Activated CD8-positive, alpha-beta T cell treated with anti-CD3 and anti-CD28 coated beads, Interleukin-2, amount 10 ng/mL, durations not matched to agents 7 days and 5 days (primary cell): ENCODE measurements at regions not wholly inside any gene's neighbourhood (a gene's known extent, or its start where the extent isn't known, plus 50 kb on each side); places are given as distances from the start of the nearest gene placed in this dataset.
"Not testable (repeated sequence)": the region's sequence is repeated elsewhere in the genome, so short reads cannot be mapped to it uniquely, and the experiment has no call there.

Source experiments
- ATAC-seq: fragments of 150-1000 bp; cut with Tn5 transposase; one replicate; pipeline ENCODE4 v1.10.0; 2021; ENCODE audit warnings: moderate library complexity
- CTCF ChIA-PET: fragments of 350-600 bp; sonication (Branson Sonifier 250); formaldehyde crosslinking; loops from one replicate; lab custom pipeline; 2021; ENCODE audit warnings: antibody characterized with exemption; lab: Charles Lee
- POLR2A ChIA-PET: fragments of 350-600 bp; sonication (Branson Sonifier 250); formaldehyde crosslinking; loops from one replicate; lab custom pipeline; 2021; ENCODE audit warnings: antibody characterized with exemption; lab: Charles Lee
- DNase-seq: peaks from one replicate; pipeline ENCODE4 v3.0.0-alpha.2; 2020
- H3K27ac Mint-ChIP-seq: one replicate; pipeline ENCODE4 v1.8.0; 2021; ENCODE audit warnings: mild to moderate bottlenecking, mixed read lengths
- H3K27me3 Mint-ChIP-seq: one replicate; pipeline ENCODE4 v1.8.0; 2021; ENCODE audit warnings: low read depth, mixed read lengths
- H3K36me3 Mint-ChIP-seq: one replicate; pipeline ENCODE4 v1.8.0; 2021; ENCODE audit warnings: low read depth, mixed read lengths
- H3K4me1 Mint-ChIP-seq: one replicate; pipeline ENCODE4 v1.8.0; 2021; ENCODE audit warnings: low read depth, mixed read lengths
- H3K4me3 Mint-ChIP-seq: one replicate; pipeline ENCODE4 v1.8.0; 2021; ENCODE audit warnings: mild to moderate bottlenecking, mixed read lengths
- H3K9me3 Mint-ChIP-seq: one replicate; pipeline ENCODE4 v1.8.0; 2022; ENCODE audit warnings: mixed read lengths; ENCODE audit not compliant: insufficient read depth

DNA sequence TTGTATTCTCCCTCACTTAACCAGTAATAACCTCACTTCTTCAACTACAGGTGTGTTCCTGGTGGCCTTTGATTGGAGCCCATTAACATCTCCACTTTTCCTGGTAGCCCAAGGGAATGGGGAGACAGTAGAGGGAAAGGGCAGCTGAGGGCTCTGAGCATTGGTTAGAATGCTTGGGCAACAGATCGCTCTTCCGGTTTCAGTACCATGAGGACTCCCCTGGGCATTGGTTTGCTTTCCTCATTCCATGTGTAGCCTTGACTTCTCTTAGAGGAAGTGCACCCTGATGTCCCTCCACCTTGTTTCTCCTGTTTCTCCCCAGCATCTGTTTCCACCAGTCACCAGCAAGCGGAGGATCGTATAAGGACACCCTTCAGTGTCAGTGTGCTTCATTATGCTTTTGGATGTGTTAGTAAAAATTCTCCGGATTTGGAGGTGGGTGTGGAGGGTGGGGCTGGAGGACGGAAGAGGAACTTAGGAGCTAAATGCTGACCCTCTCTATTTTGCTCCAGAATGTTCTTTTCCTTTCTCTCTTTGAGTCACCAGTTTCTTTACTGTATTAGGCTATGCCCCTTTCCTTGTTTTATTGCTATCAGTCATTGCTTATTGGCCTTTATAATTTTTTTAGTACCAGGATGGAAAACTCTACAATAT lies 50.6 kb upstream of the ZNG1B start:
- ATAC-seq, H3K4me3 Mint-ChIP-seq, POLR2A ChIA-PET, H3K9me3 Mint-ChIP-seq, H3K27ac Mint-ChIP-seq, DNase-seq, H3K36me3 Mint-ChIP-seq: not testable (repeated sequence)
- peaks cover 15% of the 10 kb centered on the region for H3K4me1 Mint-ChIP-seq
- CTCF ChIA-PET = interaction anchor here (0.8 kb wide), 1 partner anchor 249 kb away, joined by 3 read pairs; no protein-coding TSS in a partner anchor
- H3K27me3 Mint-ChIP-seq = peaks cover 30% of the 10 kb centered on the region

GRCh38 chr2:113379621-113380020 lies 57.9 kb upstream of the ZNG1B start:
- ATAC-seq, POLR2A ChIA-PET, H3K9me3 Mint-ChIP-seq, H3K36me3 Mint-ChIP-seq, H3K27ac Mint-ChIP-seq, H3K4me1 Mint-ChIP-seq, DNase-seq, H3K4me3 Mint-ChIP-seq, CTCF ChIA-PET: not testable (repeated sequence)
- H3K27me3 Mint-ChIP-seq = peaks cover 28% of the 10 kb centered on the region

- Mint-ChIP-seq H3K4me1 (peaks cover 17% of the 10 kb centered on the region), H3K27ac (no peak overlapping the region), H3K9me3 (no peaks in the 10 kb centered on the region), H3K27me3 (peaks cover 20% of the 10 kb centered on the region), H3K36me3 (no peaks in the 10 kb centered on the region), H3K4me3 (no peak overlapping the region)
- no peak for DNase-seq
- POLR2A ChIA-PET = no interaction called here
- CTCF ChIA-PET = interaction anchor here (0.7 to 2.0 kb wide), 4 partner anchors 13 to 178 kb away, joined by 3 to 11 read pairs (median 4); no protein-coding TSS in a partner anchor
- ATAC-seq = no peak
Observed at GRCh38 chr2:113376913-113377445, 60.5 kb upstream of the ZNG1B start.

GRCh38 chr2:113376253-113376912 lies 61.1 kb upstream of the ZNG1B start:
- DNase-seq = no peak
- no peaks in the 10 kb centered on the region for H3K9me3 Mint-ChIP-seq
- H3K4me1 Mint-ChIP-seq = peaks cover 17% of the 10 kb centered on the region
- peaks cover 15% of the 10 kb centered on the region for H3K27me3 Mint-ChIP-seq
- no peaks in the 10 kb centered on the region for H3K36me3 Mint-ChIP-seq
- POLR2A ChIA-PET = no interaction called here
- no peak overlapping the region for H3K4me3 Mint-ChIP-seq
- no peak for ATAC-seq
- CTCF ChIA-PET = interaction anchor here (1.1 to 2.0 kb wide), 4 partner anchors 14 to 178 kb away, joined by 3 to 11 read pairs (median 5); no protein-coding TSS in a partner anchor
- no peak overlapping the region for H3K27ac Mint-ChIP-seq

- H3K4me3 Mint-ChIP-seq, DNase-seq, H3K27ac Mint-ChIP-seq, POLR2A ChIA-PET, CTCF ChIA-PET, ATAC-seq, H3K9me3 Mint-ChIP-seq, H3K36me3 Mint-ChIP-seq: not testable (repeated sequence)
- Mint-ChIP-seq H3K4me1 (peaks cover 23% of the 10 kb centered on the region), H3K27me3 (peaks cover 12% of the 10 kb centered on the region)
Observed at GRCh38 chr2:113374857-113375256, 62.6 kb upstream of the ZNG1B start.

GRCh38 chr2:113372258-113372834 lies 65.1 kb upstream of the ZNG1B start:
- H3K9me3 Mint-ChIP-seq, H3K36me3 Mint-ChIP-seq, ATAC-seq, DNase-seq, H3K4me3 Mint-ChIP-seq, H3K27ac Mint-ChIP-seq, POLR2A ChIA-PET, H3K27me3 Mint-ChIP-seq: not testable (repeated sequence)
- CTCF ChIA-PET = interaction anchor here (0.7 to 5.0 kb wide), 5 partner anchors 18 to 234 kb away, joined by 3 to 81 read pairs (median 13); no protein-coding TSS in a partner anchor
- peaks cover 27% of the 10 kb centered on the region for H3K4me1 Mint-ChIP-seq

GRCh38 chr2:113370478-113371091 lies 66.9 kb upstream of the ZNG1B start:
- Mint-ChIP-seq H3K9me3 (no peaks in the 10 kb centered on the region), H3K4me3 (no peak overlapping the region), H3K4me1 (peaks cover 35% of the 10 kb centered on the region), H3K27ac (no peak overlapping the region), H3K27me3 (peaks cover 11% of the 10 kb centered on the region), H3K36me3 (no peaks in the 10 kb centered on the region)
- ATAC-seq (peak; percentile 99), DNase-seq (peak; percentile 86)
- ChIA-PET POLR2A (no interaction called here), CTCF (interaction anchor here (0.8 to 5.0 kb wide), 27 partner anchors 11 to 295 kb away, joined by 3 to 81 read pairs (median 5); no protein-coding TSS in a partner anchor)

GRCh38 chr2:113370030-113370429 lies 67.5 kb upstream of the ZNG1B start:
- ATAC-seq (no peak), DNase-seq (no peak)
- Mint-ChIP-seq H3K36me3 (no peaks in the 10 kb centered on the region), H3K27me3 (peaks cover 9% of the 10 kb centered on the region), H3K4me3 (no peak overlapping the region), H3K27ac (no peak overlapping the region), H3K9me3 (no peaks in the 10 kb centered on the region), H3K4me1 (peaks cover 40% of the 10 kb centered on the region)
- ChIA-PET POLR2A (no interaction called here), CTCF (interaction anchor here (0.8 to 5.0 kb wide), 24 partner anchors 10 to 295 kb away, joined by 3 to 81 read pairs (median 5); no protein-coding TSS in a partner anchor)

GRCh38 chr2:113368581-113368980 lies 68.9 kb upstream of the ZNG1B start:
- ATAC-seq, POLR2A ChIA-PET, DNase-seq, H3K27ac Mint-ChIP-seq, H3K9me3 Mint-ChIP-seq, H3K36me3 Mint-ChIP-seq, CTCF ChIA-PET, H3K27me3 Mint-ChIP-seq, H3K4me3 Mint-ChIP-seq: not testable (repeated sequence)
- H3K4me1 Mint-ChIP-seq = peaks cover 37% of the 10 kb centered on the region

DNA sequence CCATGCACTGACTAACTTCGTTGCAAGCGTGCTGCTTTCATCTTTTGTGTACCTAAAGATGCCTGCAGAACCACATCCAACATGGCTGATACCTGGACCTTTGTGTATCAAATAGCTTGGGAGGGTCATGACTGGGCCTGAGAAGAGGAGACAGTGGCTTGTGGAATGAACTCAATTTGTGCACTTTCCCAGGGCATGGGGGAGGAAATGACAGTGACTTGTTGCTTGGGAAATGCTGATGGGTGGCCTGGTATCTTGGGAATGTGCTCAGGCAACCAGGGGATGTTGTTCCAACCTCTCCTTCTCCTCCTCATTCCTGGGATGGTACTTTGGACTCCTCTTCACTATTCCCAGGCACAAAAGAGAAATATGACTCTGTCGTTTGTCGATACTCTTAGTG lies 70.7 kb upstream of the ZNG1B start:
- H3K27me3 Mint-ChIP-seq, H3K4me3 Mint-ChIP-seq, POLR2A ChIA-PET, ATAC-seq, DNase-seq, H3K36me3 Mint-ChIP-seq, H3K9me3 Mint-ChIP-seq, H3K27ac Mint-ChIP-seq: not testable (repeated sequence)
- CTCF ChIA-PET = interaction anchor here (1.1 kb wide), 1 partner anchor 229 kb away, joined by 3 read pairs; no protein-coding TSS in a partner anchor
- peaks cover 41% of the 10 kb centered on the region for H3K4me1 Mint-ChIP-seq

- H3K9me3 Mint-ChIP-seq, ATAC-seq, POLR2A ChIA-PET, H3K36me3 Mint-ChIP-seq, DNase-seq, H3K27me3 Mint-ChIP-seq, H3K27ac Mint-ChIP-seq, H3K4me3 Mint-ChIP-seq: not testable (repeated sequence)
- CTCF ChIA-PET = interaction anchor here (0.9 to 1.8 kb wide), 9 partner anchors 68 to 229 kb away, joined by 3 to 14 read pairs (median 5); no protein-coding TSS in a partner anchor
- peaks cover 50% of the 10 kb centered on the region for H3K4me1 Mint-ChIP-seq
Observed at GRCh38 chr2:113365791-113366190, 71.7 kb upstream of the ZNG1B start.
